ENCODE measurements at regions not wholly inside any gene's neighbourhood (a gene's known extent, or its start where the extent isn't known, plus 50 kb on each side); places are given as distances from the start of the nearest gene placed in this dataset.

DNA sequence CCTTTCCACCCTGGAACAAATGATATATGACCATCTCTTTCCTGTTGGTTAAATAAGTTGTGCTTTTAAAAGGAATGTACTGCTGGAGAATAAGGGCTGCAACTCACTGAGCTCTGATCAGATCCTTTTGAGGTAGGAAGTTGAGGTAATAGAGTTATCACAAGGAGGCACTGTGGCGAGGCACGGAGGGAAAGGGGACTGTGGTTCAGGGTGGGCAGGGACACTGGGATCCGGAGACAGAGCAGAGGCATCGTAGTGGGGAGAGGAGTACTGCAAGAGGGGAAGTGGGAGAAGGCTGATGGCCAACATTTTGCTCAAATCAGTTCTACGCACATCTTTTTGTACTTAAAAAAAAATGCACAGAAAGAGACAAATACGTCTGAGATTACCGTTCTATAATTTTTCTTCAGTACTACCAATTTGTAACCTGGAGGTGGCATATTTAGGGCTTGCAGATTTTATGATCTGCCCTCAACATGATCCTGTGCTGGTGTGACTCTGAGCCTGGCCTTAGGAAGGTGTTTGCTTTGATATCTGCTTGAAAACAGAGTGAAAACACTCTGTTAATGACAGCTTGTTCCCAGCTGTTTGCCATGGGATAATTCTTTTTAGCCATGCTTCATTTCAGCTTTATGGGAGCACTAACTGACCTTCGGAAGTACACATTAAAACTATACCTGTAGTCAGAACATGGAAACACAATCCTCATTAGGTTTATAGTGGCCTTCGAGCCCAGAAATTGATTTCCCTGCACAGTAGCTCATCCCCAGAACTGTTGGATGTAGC, 168.1 kb downstream of the KCNE4 start:
- in situ Hi-C loops (cut with HindIII; ENCODE audit: low pct_ligation_motif_present, low pct_unique_long_range_greater_than_20kb, low sequenced_read_pairs) = no loop called here
- DNase-seq = no peak

DNA sequence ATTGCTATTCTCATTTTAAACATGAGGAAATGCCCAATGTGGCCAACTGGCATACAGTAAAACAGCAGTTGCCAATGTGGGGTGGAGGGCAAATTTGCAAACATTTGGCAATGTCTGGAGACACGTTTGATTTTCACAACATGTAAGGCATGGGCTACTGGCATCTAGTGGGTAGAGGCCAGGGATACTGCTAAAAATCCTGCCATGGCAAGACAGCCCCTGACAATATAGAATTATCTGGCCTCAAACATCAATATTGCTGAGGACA, 168.6 kb downstream of the KCNE4 start:
- DNase-seq = no peak
- in situ Hi-C loops (cut with HindIII; ENCODE audit: low pct_ligation_motif_present, low pct_unique_long_range_greater_than_20kb, low sequenced_read_pairs) = no loop called here

DNA sequence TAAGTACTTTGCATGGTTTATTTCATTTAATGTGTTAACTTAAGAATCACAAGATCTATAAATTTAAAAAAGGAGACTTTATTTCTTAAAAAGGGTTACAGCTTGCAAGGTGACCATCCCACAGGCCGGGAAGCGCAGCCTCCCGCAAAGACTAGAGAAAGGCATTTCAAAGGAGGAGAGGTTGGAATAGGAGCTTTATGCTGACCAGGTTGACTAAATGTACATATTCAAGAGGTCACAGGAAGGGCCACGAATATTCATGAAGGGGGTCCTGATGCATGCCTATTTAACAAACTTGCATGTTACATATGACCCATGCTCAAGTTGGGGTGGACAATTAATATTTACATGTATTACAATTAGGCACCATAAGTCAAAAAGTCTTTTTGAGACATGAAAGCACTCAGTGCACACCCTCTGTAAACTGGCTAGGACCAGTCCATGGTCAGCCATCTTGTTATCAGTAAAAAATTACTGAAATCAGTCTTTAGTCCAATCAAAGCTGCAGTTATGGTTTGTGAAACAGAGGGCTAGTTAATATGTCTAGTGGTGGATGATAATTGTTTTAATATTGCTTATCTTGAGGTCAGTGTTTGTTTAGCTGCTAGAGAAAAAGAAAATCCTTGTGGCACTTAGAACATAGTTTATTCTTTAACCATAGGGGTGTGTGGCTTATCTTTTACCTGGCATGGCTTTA, 169.3 kb downstream of the KCNE4 start:
- DNase-seq = no peak
- in situ Hi-C loops (cut with HindIII; ENCODE audit: low pct_ligation_motif_present, low pct_unique_long_range_greater_than_20kb, low sequenced_read_pairs) = no loop called here

DNA sequence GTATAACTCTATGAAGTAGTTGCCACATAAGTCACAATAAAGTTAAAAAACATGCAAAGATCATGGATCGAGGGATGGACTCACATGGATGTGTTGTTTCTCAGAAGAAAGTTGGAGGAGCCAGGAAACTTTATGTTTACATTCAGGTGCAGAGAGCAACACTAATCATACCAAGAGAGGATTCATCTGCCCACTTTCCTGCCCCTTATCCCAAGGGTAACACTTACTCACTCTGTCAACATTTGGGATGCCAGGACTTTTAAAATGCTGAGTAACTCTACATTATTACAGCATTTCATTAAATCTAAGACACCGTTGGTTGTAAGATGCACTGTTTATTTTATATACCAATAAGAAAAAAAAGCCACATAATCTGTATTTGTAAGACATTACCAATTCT, 170.4 kb downstream of the KCNE4 start:
- in situ Hi-C loops (cut with HindIII; ENCODE audit: low pct_ligation_motif_present, low pct_unique_long_range_greater_than_20kb, low sequenced_read_pairs) = no loop called here
- no peak for DNase-seq

DNA sequence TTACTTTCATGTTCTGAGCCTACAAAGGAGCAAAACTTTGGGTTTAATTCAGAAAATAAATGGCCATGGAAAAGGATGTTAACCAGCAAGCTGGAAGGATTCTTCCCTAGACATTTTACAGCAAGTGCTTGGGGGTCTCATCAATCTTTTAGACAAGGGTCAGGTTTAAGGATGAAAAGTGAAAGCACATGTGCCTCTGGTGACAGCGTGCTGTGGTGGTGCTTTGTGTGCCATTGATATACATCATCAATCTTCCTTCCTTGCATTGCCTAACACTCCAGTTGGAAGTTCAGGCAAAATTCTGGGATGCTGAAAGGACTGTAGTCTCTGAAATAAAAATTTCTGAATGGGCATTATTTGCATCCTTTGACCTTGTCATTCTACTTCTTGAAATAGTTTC, 171.2 kb downstream of the KCNE4 start:
- in situ Hi-C loops (cut with HindIII; ENCODE audit: low pct_ligation_motif_present, low pct_unique_long_range_greater_than_20kb, low sequenced_read_pairs) = no loop called here
- no peak for DNase-seq

DNA sequence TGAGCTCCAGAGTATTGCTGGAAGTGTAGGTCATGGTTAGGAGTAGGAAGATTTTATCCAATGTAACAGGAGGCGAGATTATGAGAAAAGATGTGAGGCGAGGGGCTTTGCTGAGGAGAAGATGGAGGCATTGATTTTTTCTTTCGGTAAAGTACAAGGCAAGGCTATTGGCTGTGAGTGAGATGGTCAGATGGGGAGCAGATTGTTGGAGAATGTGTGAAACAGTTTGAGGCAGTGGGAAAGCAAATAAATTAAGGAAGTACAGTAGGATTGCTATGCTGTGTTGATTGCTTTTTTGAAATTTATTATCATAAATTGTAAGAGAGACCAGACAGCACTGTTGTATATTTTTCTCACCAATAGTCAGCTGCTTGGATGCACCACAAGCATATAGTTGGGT, 173.3 kb downstream of the KCNE4 start:
- in situ Hi-C loops (cut with HindIII; ENCODE audit: low pct_ligation_motif_present, low pct_unique_long_range_greater_than_20kb, low sequenced_read_pairs) = no loop called here
- DNase-seq = no peak

DNA sequence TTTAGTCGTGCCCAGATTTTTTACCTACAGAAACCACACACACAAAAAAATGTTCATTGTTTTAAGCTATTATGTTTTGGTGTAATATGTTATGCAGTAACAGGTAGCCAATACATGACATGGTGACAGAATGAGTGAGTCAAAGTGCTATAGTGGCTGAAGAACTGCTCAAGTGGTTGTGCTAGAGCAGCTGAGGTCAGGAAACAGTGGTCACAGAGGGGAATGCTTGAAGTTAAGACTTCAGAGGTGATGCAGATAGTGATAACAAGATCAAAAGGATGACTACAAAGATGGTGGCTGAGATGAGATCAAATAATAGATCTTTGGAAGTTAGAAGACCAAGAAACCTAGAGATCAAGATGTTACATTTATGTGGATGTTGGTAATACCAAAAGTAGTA, 174.3 kb downstream of the KCNE4 start:
- in situ Hi-C loops (cut with HindIII; ENCODE audit: low pct_ligation_motif_present, low pct_unique_long_range_greater_than_20kb, low sequenced_read_pairs) = no loop called here
- no peak for DNase-seq

DNA sequence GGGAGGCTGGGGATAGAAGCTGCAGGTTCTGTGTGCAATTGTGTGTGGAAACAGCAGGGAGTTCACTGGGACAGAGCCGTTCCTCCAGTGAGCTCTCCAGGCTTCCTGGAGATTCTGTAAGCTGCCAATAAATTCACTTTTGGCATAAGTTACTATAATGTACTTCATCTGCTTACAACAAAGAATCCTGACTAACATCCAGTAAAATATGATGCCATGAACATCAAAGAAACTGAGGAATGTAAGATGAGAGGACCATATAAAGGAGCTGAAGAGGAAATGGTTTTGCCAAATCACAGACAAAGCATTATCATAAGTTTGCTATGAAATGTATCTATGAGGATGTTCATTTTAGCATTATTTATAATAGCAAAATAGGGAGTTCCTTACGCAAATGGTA, 175.3 kb downstream of the KCNE4 start:
- in situ Hi-C loops (cut with HindIII; ENCODE audit: low pct_ligation_motif_present, low pct_unique_long_range_greater_than_20kb, low sequenced_read_pairs) = no loop called here
- no peak for DNase-seq

DNA sequence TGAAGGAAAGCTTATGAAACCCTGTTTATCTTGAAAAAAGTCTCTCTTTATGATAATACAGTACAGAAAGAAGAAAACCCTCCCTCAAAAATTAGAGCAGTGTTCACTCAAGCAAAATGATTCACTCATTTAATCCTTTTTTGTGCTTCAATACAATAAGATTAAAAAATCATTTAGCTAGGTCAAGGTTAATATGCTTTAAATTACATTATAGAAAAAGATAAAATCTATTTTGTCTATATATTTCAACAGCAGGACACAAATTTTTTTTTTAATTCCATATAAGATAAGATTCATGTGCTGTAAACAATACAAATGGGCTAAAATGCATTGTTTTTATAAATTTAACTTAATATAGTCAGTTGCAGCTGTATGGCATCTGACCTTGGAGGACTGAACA, 176.9 kb downstream of the KCNE4 start:
- in situ Hi-C loops (cut with HindIII; ENCODE audit: low pct_ligation_motif_present, low pct_unique_long_range_greater_than_20kb, low sequenced_read_pairs) = no loop called here
- DNase-seq = no peak

DNA sequence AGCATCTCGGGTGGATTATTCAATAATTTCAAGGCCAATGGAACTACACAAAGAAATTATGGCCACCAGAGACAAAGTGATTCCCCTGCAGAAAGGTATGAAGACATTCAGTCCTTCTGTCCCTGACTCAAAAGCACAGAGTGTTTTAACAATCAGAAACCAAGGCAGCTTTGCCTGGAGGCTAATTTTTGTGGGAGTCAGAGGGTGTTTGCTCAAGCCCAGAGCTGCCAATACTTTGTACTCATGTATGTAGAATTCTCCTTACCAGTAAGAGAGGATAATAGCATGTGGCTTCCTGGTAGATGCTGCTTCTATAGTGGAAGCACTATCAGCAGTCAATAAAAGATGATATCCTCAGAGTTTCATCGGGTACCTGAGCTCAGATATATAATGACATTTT, 178.4 kb downstream of the KCNE4 start:
- DNase-seq = no peak
- in situ Hi-C loops (cut with HindIII; ENCODE audit: low pct_ligation_motif_present, low pct_unique_long_range_greater_than_20kb, low sequenced_read_pairs) = no loop called here

DNA sequence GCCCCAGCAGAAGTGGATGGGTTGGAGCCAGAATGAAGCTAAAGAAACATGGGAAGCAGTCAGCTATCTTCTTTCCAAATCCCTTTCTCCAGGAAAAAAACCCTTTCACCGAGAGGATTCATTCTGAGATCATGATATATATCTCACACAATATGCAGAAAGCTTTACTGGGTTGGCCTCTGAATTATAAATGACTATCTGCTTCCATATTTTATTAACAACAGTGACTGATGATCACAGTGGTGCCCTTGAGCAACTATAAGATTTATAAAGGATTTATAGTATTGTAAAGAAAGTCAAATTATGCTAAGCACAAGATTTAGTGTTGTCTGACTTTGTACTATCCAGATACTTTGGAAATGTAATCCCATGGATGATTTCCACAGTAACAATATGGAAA, 180.3 kb downstream of the KCNE4 start:
- no peak for DNase-seq
- in situ Hi-C loops (cut with HindIII; ENCODE audit: low pct_ligation_motif_present, low pct_unique_long_range_greater_than_20kb, low sequenced_read_pairs) = no loop called here

DNA sequence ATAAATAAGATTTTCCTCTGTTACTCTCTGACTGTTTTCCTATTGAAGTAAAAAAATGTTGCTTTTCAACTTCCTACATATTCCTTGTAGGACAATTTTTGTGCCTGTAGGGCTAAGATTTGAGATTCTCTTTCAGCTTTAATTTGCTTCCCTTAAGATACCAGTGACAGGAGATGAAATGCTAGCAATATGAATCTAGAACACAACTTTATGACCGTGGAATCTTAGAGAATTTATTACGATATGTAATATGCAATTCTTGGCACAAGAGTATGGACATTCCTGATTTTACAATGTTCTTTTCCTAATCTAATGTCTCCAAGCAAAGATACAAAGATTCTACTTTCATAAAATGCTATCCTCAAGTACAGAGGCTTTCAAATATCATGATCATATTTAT, 180.9 kb downstream of the KCNE4 start:
- in situ Hi-C loops (cut with HindIII; ENCODE audit: low pct_ligation_motif_present, low pct_unique_long_range_greater_than_20kb, low sequenced_read_pairs) = no loop called here
- DNase-seq = no peak

DNA sequence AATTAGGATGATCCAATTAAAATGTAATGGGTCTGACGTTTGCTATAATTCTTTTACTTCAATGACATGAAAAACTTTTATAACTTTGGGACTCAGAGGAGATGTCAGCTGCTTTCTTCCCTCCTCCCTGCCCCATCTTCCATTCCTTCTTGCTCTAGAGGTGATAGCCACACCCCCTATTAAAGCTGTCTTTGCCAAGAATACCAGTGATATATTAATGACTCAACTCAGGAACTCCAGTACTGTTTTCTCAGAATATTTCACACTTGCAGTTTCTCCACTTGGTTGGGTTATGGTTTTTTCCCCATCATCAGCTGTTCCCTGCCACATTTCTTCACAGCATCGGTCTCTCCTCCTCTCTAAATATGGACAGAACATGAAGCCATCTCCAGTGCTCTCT, 184.0 kb downstream of the KCNE4 start:
- in situ Hi-C loops (cut with HindIII; ENCODE audit: low pct_ligation_motif_present, low pct_unique_long_range_greater_than_20kb, low sequenced_read_pairs) = no loop called here
- DNase-seq = no peak

DNA sequence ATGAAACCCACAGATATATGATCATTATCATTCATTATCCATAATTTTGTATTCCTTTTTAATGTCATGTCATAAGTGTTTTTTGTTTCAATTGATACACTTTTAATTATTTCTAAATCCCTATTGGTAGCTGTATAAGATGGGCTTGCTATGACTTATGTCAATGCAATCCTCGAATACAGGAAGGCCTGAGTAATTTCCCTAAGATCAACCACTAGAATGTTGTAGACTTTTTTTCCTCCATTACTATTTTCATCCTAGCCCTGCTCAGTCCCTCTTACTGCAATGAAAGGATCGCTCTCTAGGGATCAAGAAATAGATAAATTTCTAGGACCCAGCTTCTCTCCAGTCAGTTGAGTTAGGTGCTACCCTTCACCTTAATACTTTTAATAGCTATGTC, 186.3 kb downstream of the KCNE4 start:
- no peak for DNase-seq
- in situ Hi-C loops (cut with HindIII; ENCODE audit: low pct_ligation_motif_present, low pct_unique_long_range_greater_than_20kb, low sequenced_read_pairs) = no loop called here

DNA sequence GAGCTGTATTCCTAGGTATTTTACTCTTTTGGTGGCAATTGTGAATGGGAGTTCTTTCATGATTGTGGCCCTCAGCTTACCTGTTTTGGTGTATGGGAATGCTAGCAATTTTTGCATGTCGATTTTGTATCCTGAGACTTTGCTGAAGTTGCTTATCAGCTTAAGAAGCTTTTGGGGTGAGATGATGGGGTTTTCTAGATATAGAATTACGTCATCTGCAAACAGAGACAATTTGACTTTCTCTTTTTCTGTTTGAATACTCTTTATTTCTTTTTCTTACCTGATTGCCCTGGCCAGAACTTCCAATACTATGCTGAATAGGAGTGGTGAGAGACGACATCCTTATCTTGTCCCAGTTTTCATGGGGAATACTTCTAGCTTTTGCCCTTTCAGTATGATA, 191.2 kb downstream of the KCNE4 start:
- no peak for DNase-seq
- in situ Hi-C loops (cut with HindIII; ENCODE audit: low pct_ligation_motif_present, low pct_unique_long_range_greater_than_20kb, low sequenced_read_pairs) = no loop called here

DNA sequence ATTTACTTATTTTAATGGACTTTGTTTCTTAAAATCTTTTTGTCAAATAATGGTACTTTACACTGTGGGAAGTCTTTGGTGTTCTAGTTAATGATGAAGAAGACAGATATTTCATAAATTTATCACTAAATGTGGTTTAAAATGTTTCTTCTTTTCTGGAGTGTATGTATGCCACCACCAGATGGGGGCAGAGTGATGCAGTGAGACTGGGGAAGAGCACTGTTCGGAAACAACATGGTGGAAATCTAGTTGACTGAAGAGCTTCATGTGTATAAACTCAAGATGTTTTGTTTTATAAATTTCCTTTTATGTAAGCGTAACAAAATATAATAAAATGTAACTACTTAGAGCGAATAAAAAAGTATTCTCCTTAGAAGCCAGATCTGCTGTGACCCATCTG, 195.1 kb downstream of the KCNE4 start:
- in situ Hi-C loops (cut with HindIII; ENCODE audit: low pct_ligation_motif_present, low pct_unique_long_range_greater_than_20kb, low sequenced_read_pairs) = no loop called here
- peak; percentile 40 for DNase-seq

DNA sequence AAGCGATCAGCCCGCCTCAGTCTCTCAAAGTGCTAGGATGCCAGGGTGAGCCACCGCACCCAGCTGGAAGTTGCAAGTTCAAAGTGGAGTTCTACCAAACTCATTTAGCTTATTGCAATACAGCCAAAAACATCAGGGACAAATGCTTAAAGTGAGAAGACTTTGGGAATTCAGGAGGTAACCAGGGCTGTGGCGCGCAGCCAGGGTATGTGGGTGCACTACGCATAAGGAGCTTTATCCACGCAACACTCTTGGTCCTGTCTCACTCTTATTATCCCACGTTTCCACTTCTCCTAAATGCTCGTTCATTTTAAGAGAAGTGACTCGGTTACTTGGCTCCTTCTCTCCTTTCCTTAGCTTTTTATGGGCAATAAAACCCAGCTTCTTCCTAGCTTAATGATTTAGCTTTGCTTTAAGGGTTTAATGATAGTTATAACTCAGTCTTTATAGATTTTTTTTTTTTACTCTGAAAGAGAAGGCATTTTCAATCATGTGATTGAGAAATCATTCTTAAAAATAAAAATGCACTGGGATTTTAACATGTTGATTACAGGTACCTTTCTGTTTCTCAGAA, 199.8 kb downstream of the KCNE4 start:
- in situ Hi-C loops (cut with HindIII; ENCODE audit: low pct_ligation_motif_present, low pct_unique_long_range_greater_than_20kb, low sequenced_read_pairs) = no loop called here
- DNase-seq = no peak

DNA sequence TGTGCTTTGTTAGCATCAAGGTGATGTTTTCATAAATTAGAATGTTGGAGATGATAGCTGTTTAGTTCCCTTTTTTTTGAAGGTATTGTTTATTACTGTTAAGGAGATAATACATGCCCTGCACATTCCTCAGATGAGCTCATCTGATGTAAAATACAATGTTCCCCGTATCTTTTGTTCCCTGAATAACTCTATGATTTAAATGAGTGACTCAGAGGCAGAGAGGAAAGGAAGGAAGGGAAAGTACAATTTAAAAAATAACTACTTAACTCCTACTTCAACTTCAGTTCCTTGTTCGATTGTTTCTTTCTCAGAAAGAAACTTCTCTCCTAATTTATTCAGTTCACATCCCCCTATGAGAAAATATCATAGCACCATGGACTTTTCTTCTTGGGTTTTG, 208.7 kb downstream of the KCNE4 start:
- in situ Hi-C loops (cut with HindIII; ENCODE audit: low pct_ligation_motif_present, low pct_unique_long_range_greater_than_20kb, low sequenced_read_pairs) = no loop called here
- no peak for DNase-seq

DNA sequence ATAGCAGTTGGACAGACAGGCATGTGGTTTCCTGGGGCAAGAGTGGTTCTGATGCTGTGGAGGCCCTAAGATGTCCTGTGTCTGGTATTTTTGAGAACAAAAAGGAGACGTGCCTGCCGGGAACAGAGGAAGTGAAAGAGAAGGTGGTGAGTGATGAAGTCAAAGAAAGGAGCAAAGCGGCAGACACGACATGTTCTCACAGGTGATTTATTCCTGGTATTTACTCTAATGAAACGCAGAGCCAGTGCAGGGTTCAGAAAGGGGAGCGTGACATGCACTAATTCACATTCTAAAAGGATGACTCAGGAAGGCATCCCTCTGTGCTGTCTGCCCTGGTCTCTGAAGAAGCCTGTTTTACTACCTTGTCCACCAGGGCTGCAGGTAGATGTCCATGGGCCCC, 211.0 kb downstream of the KCNE4 start:
- in situ Hi-C loops (cut with HindIII; ENCODE audit: low pct_ligation_motif_present, low pct_unique_long_range_greater_than_20kb, low sequenced_read_pairs) = no loop called here
- no peak for DNase-seq

DNA sequence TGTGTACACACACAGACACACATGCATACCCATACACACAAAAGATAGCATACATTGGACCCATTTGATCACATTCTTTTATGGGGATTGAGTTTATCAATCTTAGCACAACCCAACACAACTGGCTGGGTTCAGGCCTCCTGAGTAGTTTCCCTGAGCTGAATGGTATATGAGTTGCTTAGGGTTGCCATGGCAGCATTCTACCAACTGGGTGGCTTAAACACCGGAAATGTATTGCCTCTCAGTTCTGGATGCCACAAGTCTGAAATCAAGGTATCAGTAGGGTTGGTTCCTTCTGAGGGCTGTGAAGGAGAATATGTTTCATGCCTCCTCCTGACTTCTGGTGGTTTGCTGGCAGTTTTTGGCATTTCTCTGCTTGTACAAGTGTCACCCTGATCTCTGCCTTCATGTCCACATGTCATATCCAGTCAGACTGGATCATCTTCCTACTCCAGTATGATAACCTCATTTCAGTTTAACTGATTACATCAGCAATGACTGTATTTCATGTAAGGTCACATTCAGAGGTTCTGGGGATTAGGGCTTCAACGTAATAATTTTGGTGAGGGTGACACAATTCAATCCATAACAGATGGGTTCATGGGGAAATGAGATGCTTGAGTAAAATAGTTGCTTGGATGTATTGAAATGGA, 212.7 kb downstream of the KCNE4 start:
- in situ Hi-C loops (cut with HindIII; ENCODE audit: low pct_ligation_motif_present, low pct_unique_long_range_greater_than_20kb, low sequenced_read_pairs) = no loop called here

More for the DNA sequence above, 212.7 kb downstream of the KCNE4 start:
- DNase-seq = no peak

Data from ACHN (cell line).